ENCODE measurements at regions not wholly inside any gene's neighbourhood (a gene's known extent, or its start where the extent isn't known, plus 50 kb on each side); places are given as distances from the start of the nearest gene placed in this dataset.

- no peak for TF ChIP-seq PREB (CRISPR knock-in tag; IDR thresholded peaks at IDR 0.05)
- TF ChIP-seq CEBPG (CRISPR knock-in tag; IDR thresholded peaks at IDR 0.05), result no peak
- no peak for TF ChIP-seq REST (IDR thresholded peaks at IDR 0.05; ENCODE audit: borderline replicate concordance in 1 of 2, low read depth in 1 of 2, low read length in 2 of 2)
- no peak for TF ChIP-seq CEBPB (IDR thresholded peaks at IDR 0.05; ENCODE audit: borderline replicate concordance, low read depth, low read length)
- no peak for TF ChIP-seq ZZZ3 (CRISPR knock-in tag; IDR thresholded peaks at IDR 0.05; ENCODE audit: borderline replicate concordance)
- no peak for TF ChIP-seq GMEB1 (CRISPR knock-in tag; IDR thresholded peaks at IDR 0.05; ENCODE audit: borderline replicate concordance)
- no peak for TF ChIP-seq KAT8 (CRISPR knock-in tag; IDR thresholded peaks at IDR 0.05)
- TF ChIP-seq ZNF788 (CRISPR knock-in tag; IDR thresholded peaks at IDR 0.05; ENCODE audit: borderline replicate concordance), result no peak
- TF ChIP-seq GTF2F1 (IDR thresholded peaks at IDR 0.05; ENCODE audit: low read length), result no peak
- no peak for TF ChIP-seq ELF1 (CRISPR knock-in tag; IDR thresholded peaks at IDR 0.05)
- no peak for TF ChIP-seq THAP7 (CRISPR knock-in tag; IDR thresholded peaks at IDR 0.05)
- no peak for TF ChIP-seq ZNF605 (CRISPR knock-in tag; IDR thresholded peaks at IDR 0.05)
These were observed 286.2 kb upstream of the SALL3 start for GRCh38 chr18:78693429-78693828.

Measured in HepG2 (cell line).